HG03558 (cell line): ENCODE measurements at regions not wholly inside any gene's neighbourhood (a gene's known extent, or its start where the extent isn't known, plus 50 kb on each side); places are given as distances from the start of the nearest gene placed in this dataset.
"Not testable (repeated sequence)": the region's sequence is repeated elsewhere in the genome, so short reads cannot be mapped to it uniquely, and the experiment has no call there.

Source experiments
- ATAC-seq: cut with Tn5 transposase; IDR thresholded peaks from one replicate; pipeline ENCODE4 v1.9.1; 2021; ENCODE audit warnings: moderate number of reproducible peaks; ENCODE audit not compliant: unreplicated experiment; ENCODE audit errors: extremely low read depth

- ATAC-seq, result no peak
These were observed 92.3 kb downstream of the BLID start for GRCh38 chr11:122023614-122024250.

GRCh38 chr11:122022646-122023045 lies 93.4 kb downstream of the BLID start:
- ATAC-seq, result no peak

- no peak for ATAC-seq
These were observed 95.1 kb downstream of the BLID start for GRCh38 chr11:122020902-122021301.

GRCh38 chr11:122019908-122020694 lies 95.9 kb downstream of the BLID start:
- no peak for ATAC-seq

- ATAC-seq, result no peak
These were observed 108.4 kb downstream of the BLID start for GRCh38 chr11:122007601-122008071.

GRCh38 chr11:122004446-122004845 lies 111.6 kb downstream of the BLID start:
- no peak for ATAC-seq

- ATAC-seq, result no peak
These were observed 113.1 kb downstream of the BLID start for GRCh38 chr11:122002926-122003325.

GRCh38 chr11:122002047-122002446 lies 114.0 kb downstream of the BLID start:
- ATAC-seq, result no peak

GRCh38 chr11:121999651-122000050 lies 116.4 kb downstream of the BLID start:
- no peak for ATAC-seq

GRCh38 chr11:121996574-121996973 lies 119.4 kb downstream of the BLID start:
- no peak for ATAC-seq

GRCh38 chr11:121983901-121984300 lies 132.1 kb downstream of the BLID start:
- ATAC-seq, result no peak

- ATAC-seq, result not testable (repeated sequence)
These were observed 138.1 kb downstream of the BLID start for GRCh38 chr11:121977914-121978313.

- no peak for ATAC-seq
These were observed 147.4 kb downstream of the BLID start for GRCh38 chr11:121968638-121969037.

GRCh38 chr11:121967131-121967704 lies 148.8 kb downstream of the BLID start:
- no peak for ATAC-seq

- no peak for ATAC-seq
These were observed 150.7 kb downstream of the BLID start for GRCh38 chr11:121965330-121965729.

- ATAC-seq, result no peak
These were observed 151.4 kb downstream of the BLID start for GRCh38 chr11:121964591-121964990.

GRCh38 chr11:121963846-121964245 lies 152.2 kb downstream of the BLID start:
- ATAC-seq, result not testable (repeated sequence)

GRCh38 chr11:121961321-121961801 lies 154.7 kb downstream of the BLID start:
- no peak for ATAC-seq

GRCh38 chr11:121958971-121959325 lies 157.1 kb downstream of the BLID start:
- ATAC-seq, result no peak

GRCh38 chr11:121958323-121958970 lies 157.6 kb downstream of the BLID start:
- no peak for ATAC-seq

GRCh38 chr11:121953122-121953521 lies 162.9 kb downstream of the BLID start:
- ATAC-seq, result no peak
